ENCODE measurements at regions not wholly inside any gene's neighbourhood (a gene's known extent, or its start where the extent isn't known, plus 50 kb on each side); places are given as distances from the start of the nearest gene placed in this dataset.
"Not testable (repeated sequence)": the region's sequence is repeated elsewhere in the genome, so short reads cannot be mapped to it uniquely, and the experiment has no call there.

DNA sequence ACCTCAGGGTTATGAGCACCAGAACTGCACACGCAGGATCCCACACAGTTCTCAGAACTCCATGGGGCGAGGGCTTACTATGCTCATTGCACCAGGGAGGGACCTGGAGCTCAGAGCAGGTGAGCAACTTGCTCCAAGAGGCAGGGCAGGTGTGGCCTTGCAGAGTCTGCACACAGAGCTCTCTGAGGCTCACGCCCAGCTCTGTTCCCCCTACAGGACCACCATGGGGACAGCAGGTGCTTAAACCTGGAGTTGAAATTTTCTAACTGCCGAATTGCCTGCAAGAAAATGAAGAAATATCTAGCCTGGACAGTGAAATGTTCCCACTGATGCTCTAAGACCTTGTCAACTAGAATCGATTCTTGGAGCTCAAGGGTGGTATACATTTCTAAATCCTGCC lies 49.9 kb upstream of the MSMB start:
- not testable (repeated sequence) for DNase-seq (ENCODE audit: low read depth)

DNA sequence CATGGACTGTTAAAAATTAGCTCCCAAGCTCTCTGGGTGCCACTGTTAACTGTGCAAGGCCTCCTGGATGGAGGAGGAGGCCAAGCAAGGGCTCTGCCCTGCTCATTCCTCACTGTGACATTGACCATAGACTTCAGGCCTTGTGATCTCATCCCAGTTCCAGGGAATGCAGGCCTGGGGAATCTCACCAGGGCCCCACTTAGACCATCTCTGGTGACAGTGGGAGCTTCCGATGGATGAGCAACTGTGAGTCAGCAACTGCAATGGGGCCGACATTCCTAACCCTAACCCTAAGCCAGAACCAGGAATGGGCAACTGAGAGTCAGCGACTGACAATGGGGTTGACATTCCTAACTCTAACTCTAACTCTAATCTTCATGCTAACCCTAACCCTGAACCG lies 50.4 kb upstream of the MSMB start:
- no peak for DNase-seq (ENCODE audit: low read depth)

DNA sequence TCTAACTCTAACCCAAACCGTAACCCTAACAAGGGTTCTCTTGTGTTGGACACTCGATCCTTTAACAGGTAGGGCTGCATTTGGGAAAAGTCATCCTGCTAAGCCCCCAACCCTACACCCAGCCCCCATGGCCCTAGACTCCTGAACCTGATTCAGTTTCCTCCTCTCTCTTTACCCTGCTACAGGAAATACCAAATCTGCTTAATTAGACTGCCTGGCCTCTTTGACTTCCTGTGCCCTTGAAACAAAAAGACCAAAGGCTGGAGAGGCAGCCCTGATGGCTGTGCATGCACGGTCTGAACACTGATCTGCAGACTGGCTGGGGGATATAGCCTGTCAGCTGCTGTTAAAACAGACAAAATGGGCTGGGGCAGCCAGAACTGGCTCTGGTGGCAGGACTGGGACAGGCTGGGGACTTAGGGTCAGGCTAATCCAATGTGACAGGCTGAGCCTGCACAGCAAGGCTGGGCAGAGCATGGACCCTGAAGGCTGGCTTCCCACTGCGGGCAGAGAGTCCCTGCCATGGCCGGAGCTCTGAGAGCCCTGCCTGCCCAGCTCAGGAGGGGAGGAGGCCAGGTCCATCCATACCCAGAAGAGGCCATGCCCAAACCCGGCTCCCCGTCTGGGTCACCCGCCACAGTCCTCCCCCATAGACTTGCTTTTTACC lies 51.0 kb upstream of the MSMB start:
- no peak for DNase-seq (ENCODE audit: low read depth)

DNA sequence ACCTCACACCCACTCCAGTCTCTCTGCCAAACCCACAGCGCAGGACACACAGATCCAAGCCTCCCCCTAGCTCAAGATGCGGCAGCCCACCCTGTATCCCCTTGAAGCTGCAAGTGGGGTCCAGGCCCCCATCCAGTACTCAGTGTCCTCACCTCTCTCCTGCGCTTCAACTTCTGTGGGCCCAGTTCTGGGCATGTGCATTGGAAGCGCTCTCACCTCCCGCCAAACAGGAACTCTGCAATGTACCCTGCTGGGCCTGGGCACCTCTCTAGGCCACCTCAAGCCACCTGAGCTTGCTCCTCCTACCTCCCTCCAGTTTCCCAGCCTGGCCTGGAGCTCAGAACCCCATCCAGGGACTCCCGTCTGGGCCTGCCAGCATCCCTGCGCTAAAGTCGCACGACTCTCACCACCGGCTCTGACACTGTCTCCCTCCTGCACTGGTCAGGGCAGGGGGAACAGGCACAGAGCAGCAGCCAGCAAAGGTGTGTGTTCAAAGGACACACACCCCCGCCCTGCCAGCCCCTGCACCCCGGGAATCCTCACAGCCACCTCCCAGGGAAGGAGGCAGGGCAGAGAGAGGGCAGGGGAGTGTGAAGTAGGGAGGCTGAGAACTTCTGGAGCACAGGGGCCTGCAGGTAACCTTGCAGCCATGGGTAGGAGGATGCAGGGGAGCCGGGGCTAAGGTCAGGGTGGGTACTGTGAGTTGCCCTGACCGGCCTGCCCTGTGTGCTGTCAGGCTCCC lies 51.7 kb upstream of the MSMB start:
- DNase-seq (ENCODE audit: low read depth), result no peak

DNA sequence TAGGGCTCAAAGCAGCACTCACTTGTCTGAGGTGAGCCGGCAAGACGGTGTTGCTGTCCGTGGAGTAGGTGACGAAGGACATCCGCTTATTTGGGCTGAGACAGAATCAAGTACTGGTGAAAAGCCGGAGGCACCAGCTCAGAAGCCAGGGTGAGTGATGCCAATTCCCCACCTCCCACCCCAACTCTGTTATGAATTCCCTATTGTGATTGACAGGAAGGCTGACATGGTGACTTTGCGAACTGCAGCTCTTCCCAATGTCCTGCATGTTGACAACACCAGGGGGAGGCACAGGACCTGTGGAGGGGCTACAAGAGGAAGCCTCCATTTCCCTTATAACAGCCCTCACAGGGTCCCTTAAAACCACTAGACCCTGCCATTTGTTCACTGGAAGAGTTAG lies 52.3 kb upstream of the MSMB start:
- no peak for DNase-seq (ENCODE audit: low read depth)

DNA sequence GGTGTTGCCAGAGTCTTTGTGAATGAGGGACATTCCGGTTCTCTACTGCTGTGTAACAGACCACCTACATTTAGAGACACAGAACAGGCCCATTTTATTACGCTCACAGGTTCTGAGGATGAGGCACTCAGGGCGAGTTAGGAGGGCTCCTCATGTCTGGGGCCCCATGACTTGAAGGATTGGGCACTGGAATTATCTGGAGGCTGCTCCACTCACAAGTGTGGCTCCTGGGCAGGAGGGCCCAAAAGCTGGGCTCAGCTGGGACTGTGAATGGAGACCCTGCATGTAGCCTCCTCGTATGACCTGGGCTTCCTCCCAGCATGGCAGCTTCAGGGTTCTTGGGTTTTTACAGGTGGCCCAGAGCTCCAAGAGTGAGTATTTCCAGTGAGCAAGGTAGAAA lies 52.9 kb upstream of the MSMB start:
- DNase-seq (ENCODE audit: low read depth), result not testable (repeated sequence)

DNA sequence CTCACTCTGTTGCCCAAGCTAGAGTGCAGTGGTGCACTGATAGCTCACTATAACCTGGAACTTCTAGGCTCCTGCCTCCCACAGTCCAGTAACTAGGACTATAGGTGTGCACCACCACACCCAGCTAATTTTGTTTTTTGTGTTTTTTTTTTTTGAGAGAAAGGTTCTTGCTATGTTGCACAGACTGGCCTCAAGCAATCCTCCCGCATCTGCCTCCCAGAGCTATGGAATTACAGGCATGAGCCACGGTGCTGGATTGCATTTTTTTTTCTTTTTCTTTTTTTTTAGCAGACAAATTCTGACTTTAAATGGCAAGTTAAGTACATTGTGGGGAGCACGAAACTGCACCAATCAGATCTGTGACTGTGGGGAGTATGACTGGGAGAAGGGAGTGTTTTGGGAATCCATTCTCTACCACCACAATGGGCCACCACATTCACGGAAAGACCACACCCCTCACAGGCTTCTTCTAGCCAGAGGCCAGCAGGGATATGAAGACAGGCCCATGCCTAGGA lies 58.1 kb upstream of the MSMB start:
- DNase-seq (ENCODE audit: low read depth), result no peak

DNA sequence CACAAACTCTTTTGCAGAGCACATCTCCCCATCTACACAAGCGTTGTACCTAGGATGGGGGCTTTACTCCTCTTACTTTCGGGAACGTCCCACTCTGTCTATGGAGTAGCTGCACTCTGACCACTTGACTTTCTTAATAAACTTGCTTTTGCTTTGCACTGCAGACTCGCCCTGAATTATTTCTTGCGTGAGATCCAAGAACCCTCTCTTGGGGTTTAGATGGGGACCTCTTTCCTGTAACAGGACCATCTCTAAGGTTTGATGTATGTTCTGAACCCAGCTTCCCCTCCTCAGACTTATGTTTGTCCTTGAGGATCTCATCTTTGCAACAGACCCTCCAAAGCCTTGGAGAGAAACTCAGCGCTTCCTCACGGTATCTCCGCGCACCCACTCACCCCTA lies 59.3 kb upstream of the MSMB start:
- not testable (repeated sequence) for DNase-seq (ENCODE audit: low read depth)

DNA sequence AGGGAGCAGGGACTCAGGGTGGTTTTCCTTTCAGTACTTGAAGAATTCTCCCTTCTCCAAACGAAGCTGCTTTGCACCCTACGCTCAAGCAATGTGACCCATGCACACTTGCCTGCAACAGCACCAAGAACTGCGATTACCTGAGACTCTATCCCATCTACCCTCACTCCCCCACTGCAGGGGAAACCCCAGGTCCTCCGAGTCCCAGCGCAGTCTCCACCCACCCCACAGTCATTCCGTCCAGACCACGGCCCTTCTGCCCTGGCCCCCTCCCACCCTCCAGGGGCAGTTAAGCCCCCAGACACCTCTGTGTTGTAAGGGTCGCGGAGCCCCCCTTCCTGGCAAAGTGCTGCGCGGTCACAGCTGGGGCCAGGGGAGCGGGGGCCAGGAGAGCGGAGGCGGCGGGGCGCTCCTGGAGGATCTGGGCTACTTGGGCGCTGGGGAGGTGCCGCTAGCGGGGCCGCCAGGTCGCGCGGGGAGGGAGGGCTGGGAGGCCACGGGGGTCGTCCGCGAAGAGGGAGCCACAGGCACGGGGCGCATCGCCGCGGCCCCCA lies 59.9 kb upstream of the MSMB start:
- not testable (repeated sequence) for DNase-seq (ENCODE audit: low read depth)

DNA sequence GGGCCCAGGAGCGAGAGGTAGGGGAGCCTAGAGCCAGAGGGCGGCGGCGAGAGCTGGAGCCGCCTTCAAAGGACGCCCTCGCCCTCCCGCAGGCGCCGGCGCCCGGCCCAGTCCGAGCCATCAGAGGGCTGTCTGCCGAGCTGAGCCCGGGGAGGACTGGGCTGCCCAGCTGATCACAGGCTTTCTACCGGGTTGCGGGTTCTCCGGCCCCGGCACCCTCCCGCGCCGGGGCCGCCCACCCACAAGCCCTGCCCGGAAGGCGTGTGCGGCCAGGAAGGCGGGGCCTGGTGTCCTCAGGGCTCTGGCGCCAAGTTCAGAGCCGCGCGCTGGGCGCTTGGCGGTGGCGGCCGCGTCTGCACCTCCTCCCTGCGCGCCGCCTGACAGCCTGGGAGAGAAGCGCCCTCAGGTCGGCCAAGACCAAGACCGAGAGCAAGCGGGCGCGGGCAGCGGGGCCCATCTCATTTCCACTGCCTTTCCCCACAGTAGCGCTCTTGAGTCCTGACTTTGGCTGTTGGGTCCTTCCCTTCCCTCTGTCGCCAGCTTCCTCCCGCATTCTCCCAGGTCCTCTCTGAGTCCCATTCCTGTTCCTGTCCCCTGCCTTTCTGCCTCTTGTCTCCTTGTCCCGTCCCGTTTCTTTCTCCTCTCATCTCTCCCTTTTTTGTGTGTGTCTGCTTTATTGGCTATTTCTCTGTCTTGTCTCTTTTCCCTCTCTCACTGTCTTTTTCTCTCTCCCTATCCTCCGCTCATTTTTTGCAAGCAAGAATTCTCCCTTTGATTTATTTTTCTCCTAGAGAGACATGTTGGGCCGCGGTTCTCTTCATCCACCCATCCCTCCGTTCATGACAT lies 60.6 kb upstream of the MSMB start:
- DNase-seq (ENCODE audit: low read depth), result no peak

DNA sequence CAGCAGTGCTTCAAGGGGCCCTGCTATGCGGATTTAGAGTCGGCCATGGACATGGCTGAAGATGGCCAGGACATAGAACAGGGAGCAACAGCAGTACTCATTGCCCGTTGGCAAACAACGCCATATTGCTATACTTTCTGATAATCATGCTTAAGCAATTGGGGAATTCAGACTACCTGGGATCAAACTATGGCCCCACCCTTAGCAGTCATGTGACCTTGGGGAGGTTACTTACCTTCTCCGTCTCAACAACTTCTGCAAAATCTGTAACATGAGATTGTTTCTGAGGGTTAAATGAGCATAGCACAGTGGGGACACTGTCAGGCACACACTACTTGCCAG lies 62.1 kb upstream of the MSMB start:
- DNase-seq (ENCODE audit: low read depth), result not testable (repeated sequence)

DNA sequence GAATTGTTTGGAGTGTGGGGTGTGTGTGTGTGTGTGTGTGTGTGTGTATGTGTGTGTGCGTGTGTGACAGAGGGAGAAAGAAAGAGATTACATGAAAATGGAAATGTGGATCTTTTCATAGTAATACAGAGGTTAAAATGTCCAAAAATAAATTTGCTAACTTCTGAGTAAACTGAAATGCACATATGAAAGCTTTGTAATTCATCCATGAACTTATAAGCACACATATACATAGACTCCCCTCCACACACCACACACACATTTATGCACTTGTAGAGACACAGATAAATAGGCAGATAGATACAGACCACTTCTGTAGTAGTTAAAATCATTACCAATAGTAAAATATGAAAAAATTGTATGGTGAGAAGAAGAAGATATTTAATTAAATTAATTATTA lies 108.2 kb upstream of the MSMB start:
- not testable (repeated sequence) for DNase-seq (ENCODE audit: low read depth)

DNA sequence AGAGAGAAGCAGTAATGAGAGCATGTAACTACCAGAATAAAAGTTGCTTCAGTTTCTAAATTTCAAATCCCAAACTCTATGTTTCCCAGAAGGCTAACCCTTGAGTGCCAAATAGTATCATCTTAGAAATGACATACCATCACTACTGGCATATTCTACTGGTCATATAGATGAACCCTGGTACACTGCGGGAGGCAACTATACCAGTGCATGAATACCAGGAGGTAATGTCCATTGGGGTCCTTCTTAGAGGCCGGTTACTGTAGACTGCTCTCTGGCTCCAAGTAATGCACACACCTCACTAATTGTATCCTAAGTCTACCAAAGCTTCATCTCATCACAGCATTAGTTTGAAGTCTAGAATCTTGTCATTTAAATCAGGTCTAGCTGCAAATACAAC lies 108.6 kb upstream of the MSMB start:
- DNase-seq (ENCODE audit: low read depth), result not testable (repeated sequence)

DNA sequence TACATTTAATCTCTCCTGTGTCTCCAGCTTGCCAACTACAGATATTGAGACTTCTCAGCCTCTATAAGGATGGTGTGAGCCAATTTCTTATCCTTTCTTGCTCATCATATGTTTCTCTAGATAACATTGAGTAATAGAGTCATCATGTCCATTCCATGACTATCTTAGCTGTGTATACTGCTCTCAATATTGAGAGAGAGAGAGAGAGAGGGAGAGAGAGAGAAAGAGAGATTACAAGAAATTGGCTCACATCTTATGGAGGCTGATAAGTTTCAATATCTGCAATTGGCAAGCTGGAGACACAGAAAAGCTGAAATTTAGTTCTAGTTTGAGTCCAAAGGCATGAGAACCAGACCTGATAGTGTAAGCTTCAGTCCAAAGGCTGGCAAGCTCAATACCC lies 110.8 kb upstream of the MSMB start:
- not testable (repeated sequence) for DNase-seq (ENCODE audit: low read depth)

DNA sequence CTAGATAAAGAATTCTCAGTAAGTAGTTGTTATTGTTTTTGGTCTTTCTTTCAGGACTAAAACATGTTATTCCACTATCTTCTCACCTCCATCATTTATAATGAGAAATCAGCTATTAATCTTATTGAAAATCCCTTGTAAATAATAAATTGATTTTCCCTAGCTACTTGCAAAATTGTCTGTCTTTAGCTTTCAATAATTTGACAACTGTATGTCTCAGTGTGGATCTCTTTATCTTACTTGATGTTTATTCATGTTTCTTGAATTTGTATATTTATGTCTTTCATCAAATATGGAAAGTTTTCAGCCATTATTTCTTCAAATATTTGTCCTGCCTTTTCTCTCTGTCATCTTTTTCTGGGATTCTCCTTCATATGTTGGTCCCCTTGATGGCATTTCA lies 117.1 kb upstream of the ANTXRL start:
- no peak for DNase-seq (ENCODE audit: low read depth)

DNA sequence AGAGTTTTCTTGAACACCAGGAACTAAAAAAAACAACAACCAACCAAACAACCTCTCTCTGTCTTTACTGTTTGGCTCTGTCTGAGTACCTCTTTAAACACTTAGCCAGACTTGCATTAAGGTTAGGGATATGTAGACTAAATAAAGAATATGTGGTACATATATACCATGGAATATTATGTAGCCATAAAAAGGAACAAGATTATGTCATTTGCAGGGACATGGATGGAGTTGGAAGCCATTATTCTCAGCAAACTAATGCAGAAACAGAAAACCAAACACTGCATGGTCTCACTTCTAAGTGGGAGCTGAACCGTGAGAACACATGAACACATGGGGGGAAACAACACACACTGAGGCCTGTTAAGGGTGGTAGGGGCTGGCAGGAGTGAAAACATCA lies 116.0 kb upstream of the ANTXRL start:
- DNase-seq (ENCODE audit: low read depth), result no peak

DNA sequence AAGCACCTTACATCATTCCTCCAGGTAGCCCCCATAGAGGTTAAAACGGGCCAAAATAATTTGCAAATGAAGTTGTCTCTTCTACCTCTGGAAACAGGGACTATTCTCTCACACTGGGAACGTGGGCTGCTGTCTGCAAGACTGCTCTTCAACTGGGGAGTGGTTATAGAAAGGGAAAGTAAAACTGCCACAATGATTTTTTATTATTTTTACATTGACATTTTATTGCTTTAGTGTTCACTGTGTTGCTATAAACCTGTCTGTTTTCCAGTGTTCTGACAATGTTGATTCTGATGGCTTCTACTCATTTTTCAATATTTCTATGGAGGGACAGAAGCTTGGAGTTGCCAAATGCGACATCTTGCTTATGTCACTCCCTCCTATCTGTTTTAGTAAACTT lies 115.1 kb upstream of the ANTXRL start:
- no peak for DNase-seq (ENCODE audit: low read depth)

DNA sequence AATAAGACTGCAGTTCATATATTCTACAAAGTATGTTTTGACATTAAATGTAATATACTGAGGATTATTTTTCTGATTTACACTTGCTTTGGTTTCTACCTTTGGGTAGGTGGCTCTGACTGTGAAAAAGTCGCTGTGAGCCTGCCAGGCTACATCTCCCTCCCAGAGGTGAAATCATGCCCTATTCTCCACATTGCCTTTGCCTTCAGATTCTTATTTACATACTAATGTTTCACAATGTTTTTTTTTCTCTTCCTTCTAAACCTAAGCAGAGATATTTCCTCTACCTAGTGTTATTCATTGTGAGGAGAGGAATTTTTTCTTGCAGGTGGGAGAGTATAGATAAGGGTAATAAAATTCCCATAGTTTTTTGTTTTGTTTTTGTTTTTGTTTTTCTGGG lies 111.5 kb upstream of the ANTXRL start:
- DNase-seq (ENCODE audit: low read depth), result no peak

DNA sequence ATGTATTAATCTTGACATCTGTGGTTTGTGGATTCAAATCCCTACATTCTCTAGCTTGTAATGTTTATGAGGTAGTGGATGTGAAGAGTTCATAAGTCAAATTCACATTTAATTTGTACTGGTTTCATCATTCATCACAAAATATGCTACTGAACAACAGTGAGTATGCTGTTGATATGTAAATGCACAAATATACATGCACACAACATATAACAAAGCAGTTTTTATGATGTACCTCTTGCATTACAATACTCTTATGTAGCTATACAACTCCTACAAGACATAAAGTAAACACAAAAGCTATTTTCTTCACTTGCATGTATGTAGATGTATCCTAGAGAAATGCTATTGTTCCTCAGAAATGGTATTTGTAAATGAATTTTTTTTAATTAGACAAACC lies 111.0 kb upstream of the ANTXRL start:
- no peak for DNase-seq (ENCODE audit: low read depth)

DNA sequence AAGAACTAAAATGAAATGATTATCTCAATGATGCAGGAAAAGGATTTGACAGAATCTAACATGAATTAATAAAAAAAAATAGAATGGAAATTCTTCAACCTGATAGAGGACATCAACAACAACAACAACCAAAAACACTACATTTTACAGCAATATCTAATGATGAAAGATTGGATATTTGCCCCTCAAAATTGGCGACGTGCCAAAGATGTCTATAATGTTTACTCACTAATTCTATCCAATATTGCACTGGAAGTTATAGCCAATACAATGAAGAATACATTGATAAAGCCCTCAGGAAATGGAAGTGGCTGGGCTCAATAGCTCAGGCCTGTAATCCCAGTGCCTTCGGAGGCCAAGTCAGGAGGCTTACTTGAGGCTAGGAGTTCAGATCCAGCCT lies 99.4 kb upstream of the ANTXRL start:
- not testable (repeated sequence) for DNase-seq (ENCODE audit: low read depth)

DNA sequence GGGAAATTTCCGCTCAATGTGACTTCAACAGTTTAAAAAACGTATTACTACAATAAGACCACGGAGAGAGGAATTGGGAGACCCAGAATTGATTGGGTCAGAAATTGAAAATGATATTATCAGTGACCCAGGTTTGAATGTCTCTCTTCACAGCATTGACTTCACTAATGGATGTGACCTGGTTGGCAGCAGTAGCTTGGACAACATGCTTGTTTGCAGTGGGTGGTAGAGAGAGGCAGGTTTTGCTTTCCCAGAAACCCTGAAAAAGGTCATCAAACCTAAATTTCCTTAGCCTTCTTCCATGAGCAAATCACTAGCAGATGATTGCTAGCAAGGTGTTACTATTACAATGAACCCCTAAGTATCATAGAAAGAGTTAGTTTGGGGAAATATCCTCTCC lies 89.7 kb upstream of the ANTXRL start:
- DNase-seq (ENCODE audit: low read depth), result no peak

DNA sequence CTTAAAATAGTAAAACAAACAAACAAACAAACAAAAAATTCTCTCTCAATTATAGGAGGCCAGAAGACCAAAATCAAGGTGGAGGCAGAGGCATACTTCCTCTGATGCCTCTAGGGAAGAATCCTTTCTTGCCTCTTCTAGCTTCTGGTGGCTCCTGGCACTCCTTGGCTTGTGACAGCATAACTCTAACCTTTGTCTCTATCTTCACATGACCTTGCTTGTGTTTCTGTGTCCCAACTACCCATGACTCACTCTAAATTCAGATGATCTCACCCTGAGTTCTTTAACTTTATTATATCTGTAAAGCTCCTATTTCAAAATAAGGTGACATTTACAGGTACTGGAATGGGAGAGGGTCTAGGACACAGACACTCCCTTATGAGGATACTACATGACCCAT lies 88.3 kb upstream of the ANTXRL start:
- DNase-seq (ENCODE audit: low read depth), result no peak

DNA sequence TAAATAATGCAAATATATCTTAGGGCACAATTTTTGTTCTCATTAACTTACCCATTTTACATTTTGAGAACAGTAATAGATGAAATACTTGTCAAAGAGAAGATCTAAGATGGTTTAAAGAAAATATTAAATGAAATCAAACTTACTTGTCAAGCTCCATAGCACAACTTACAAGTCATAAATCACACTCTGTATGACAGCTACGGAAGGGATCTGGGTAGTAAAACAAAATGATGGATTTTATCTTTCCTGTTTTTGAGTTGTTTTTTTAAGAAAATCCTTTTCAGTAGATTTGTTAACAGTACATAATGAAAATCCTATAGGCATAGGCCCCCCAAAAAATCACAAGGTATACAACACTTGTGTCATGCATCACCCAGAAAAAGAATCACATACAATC lies 84.4 kb upstream of the ANTXRL start:
- DNase-seq (ENCODE audit: low read depth), result not testable (repeated sequence)
